ACC112 (cell line): ENCODE measurements at regions not wholly inside any gene's neighbourhood (a gene's known extent, or its start where the extent isn't known, plus 50 kb on each side); places are given as distances from the start of the nearest gene placed in this dataset.

Experiments
- H2AFZ ChIP-seq: fragments of 200-600 bp; sonication (generic); one replicate; pipeline ENCODE4 v1.6.0; 2017; ENCODE audit warnings: antibody characterized with exemption, low read length; ENCODE audit not compliant: unreplicated experiment
- H3K27ac ChIP-seq: fragments of 200-600 bp; sonication (generic); 2 replicates; pipeline ENCODE4 v1.5.1; 2014; ENCODE audit warnings: low read depth, mild to moderate bottlenecking, antibody characterized with exemption, low read length, moderate library complexity
- H3K27me3 ChIP-seq: fragments of 200-600 bp; sonication (generic); 2 replicates; pipeline ENCODE4 v1.6.1; 2014; ENCODE audit warnings: mild to moderate bottlenecking, antibody characterized with exemption, low read length, moderate library complexity, mixed read lengths; ENCODE audit not compliant: insufficient read depth
- H3K36me3 ChIP-seq: fragments of 200-600 bp; sonication (generic); 2 replicates; pipeline ENCODE4 v1.6.1; 2016; ENCODE audit warnings: mild to moderate bottlenecking, antibody characterized with exemption, low read length, moderate library complexity, mixed read lengths; ENCODE audit not compliant: insufficient read depth
- H3K4me1 ChIP-seq: fragments of 200-600 bp; sonication (generic); one replicate; pipeline ENCODE4 v1.6.1; 2016; ENCODE audit warnings: low read length, mixed read lengths; ENCODE audit not compliant: insufficient read depth, unreplicated experiment, control insufficient read depth
- H3K4me3 ChIP-seq: fragments of 200-600 bp; sonication (generic); 2 replicates; pipeline ENCODE4 v1.5.1; 2014; ENCODE audit warnings: mild to moderate bottlenecking, low read depth, low read length
- H3K79me2 ChIP-seq: fragments of 200-600 bp; sonication (generic); one replicate; pipeline ENCODE4 v1.6.0; 2016; ENCODE audit warnings: low read length; ENCODE audit not compliant: control insufficient read depth, unreplicated experiment, insufficient read depth

DNA sequence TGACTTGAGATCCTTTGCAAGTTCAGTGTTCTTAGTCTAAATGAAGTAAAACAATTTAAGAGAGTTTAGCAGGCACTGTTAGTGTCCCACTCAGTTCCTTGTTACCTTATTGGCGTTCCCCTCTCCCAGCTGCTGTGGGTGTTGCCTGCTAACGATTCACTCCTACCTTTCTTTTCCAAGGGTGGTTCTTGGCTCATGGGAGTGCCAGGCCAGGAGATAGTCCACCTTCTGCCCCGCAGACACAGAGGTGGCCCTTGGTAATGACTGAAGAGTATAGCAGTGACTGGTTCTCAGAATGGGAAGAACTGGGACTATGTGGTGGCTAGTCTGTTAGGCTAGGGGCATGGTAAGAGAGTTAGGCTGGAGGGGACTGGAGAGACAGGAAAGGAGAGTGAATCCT is 240.4 kb downstream of the EDEM1 start:
- Histone ChIP-seq H3K4me3 (no peak overlapping the region), H3K27ac (no peak overlapping the region), H3K4me1 (no peaks in the 10 kb centered on the region), H2AFZ (no peak overlapping the region), H3K36me3 (no peaks in the 10 kb centered on the region), H3K79me2 (no peaks in the 10 kb centered on the region), H3K27me3 (no peaks in the 10 kb centered on the region)

DNA sequence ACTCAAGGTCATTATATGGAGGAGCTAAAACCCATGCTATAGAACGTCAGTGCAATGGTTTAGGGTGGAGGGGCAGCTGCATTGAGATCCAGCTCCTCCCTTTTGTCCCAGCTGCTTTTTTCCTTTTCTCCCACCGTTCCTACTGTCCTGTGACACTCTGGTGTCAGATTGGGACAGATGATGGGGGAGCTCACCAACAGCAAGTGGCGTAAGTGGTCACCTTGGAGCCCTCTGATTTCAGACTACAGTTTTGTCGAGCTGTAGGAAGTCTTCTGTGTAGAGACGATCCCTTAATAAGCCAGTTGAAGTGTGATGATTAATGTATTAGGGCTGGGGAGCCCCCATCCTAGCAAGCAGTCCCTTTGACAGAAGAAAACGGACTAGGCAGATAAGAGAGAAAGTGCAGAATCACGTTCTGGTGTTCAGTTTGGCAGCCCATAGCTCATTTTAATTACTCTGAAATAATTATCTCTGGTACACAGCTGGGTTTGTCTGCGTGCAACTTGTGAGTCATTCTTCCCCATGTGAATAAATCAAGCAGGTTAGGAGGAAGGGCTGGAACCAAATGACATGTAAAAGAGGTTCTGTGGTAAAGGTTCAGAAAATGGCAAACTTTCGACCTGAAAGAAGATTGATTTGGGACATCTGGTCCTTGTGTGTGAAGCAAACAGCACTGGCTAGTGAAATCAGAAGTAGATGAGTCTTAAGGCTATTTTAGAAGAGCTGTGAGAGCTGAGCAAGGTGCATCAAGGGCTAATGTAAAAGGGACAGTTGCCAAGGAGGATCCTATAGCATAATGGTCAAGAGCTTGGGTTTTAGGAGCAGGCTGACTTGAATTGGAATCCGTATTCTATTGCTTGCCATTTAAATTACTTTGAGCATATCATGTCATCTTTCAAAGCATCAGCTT is 241.4 kb downstream of the EDEM1 start:
- Histone ChIP-seq H3K27me3 (no peaks in the 10 kb centered on the region), H3K79me2 (no peaks in the 10 kb centered on the region), H3K27ac (no peak overlapping the region), H3K4me1 (no peaks in the 10 kb centered on the region), H3K4me3 (no peak overlapping the region), H3K36me3 (no peaks in the 10 kb centered on the region), H2AFZ (no peak overlapping the region)

DNA sequence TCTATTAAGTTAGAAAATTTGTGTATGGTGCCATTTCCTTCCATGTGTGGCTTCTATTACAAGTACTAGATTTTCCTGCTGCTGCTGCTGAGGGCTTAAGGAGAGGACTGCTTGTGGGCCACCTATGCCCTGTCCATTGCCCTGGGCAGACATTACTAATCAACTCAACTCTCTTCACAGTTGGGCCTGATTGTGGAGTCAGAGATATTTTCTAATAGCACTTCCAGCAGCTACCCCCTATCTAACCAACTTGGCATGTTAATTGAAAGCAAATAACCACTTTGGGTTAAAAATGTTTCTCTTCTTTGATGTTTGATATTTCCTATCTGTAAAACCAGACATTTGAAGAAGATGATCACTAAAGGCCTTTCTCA is 242.0 kb downstream of the EDEM1 start:
- Histone ChIP-seq H3K36me3 (no peaks in the 10 kb centered on the region), H3K27me3 (no peaks in the 10 kb centered on the region), H2AFZ (no peak overlapping the region), H3K4me1 (no peaks in the 10 kb centered on the region), H3K4me3 (no peak overlapping the region), H3K79me2 (no peaks in the 10 kb centered on the region), H3K27ac (no peak overlapping the region)

DNA sequence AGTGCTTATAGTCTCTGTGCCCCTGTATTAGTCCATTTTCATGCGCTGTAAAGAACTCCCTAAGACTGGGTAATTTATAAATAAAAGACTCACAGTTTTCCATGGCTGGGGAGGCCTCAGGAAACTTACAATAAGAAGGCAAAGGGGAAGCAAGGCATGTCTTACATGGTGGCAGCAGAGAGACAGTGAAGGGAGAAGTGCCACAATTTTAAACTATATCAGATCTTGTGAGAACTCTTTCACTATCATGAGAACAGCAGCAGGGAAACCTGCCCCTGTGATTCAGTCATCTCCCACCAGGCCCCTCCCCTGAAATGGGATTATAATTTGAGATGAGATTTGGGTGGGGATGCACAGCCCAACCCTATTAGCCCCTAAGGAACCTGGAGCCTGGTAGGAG is 243.2 kb downstream of the EDEM1 start:
- Histone ChIP-seq H2AFZ (no peak overlapping the region), H3K4me1 (no peaks in the 10 kb centered on the region), H3K27me3 (no peaks in the 10 kb centered on the region), H3K4me3 (no peak overlapping the region), H3K36me3 (no peaks in the 10 kb centered on the region), H3K79me2 (no peaks in the 10 kb centered on the region), H3K27ac (no peak overlapping the region)

DNA sequence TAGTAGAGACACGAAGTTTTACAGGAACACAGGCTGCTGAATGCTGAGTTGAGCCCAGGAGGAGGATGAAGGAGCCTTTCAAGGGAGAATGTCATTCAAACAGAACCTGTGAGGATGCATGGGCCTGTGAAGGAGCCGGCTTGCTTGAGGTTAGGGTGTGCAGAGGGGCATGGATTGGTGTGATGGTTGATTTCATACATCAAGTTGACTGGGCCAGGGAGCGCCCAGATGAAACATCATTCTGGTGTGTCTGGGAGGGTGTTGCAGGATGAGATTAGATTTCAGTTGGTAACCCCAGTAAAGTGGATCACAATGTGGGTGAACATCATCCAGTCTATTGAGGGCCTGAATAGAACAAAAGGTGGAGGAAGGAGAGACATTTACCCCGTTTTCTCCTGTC is 243.6 kb downstream of the EDEM1 start:
- no peak overlapping the region for H3K27ac ChIP-seq
- no peaks in the 10 kb centered on the region for H3K36me3 ChIP-seq
- H3K27me3 ChIP-seq: no peaks in the 10 kb centered on the region
- no peaks in the 10 kb centered on the region for H3K4me1 ChIP-seq
- H2AFZ ChIP-seq: no peak overlapping the region
- H3K79me2 ChIP-seq: no peaks in the 10 kb centered on the region
- no peak overlapping the region for H3K4me3 ChIP-seq

DNA sequence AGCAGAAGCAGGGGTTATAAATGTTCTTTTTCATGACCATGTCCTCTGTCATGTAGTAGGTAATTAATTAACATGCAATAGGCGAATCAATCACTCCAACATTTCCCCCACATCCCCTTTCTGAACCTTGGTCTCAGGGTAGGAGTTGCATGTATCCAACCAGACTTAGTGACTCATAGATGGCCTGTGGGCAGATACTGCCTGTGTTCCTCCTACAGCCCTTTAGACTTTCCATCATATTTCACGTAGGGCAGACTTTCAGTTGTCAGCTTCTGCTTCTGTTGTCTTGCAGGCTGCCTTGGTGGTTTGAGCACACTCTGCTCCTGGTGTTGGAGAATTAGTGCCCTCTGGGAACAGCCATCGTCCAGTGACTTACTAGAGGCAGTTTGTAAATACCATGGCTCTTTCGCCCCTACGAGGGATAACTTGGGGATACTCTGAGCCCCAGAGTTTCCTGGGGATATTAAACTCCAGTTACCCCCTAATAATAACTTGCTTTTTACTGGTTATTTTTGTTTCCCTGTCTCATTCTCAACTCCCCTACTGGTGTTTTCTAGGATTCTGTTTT is 244.4 kb downstream of the EDEM1 start:
- no peak overlapping the region for H2AFZ ChIP-seq
- H3K4me3 ChIP-seq: no peak overlapping the region
- no peak overlapping the region for H3K27ac ChIP-seq
- no peaks in the 10 kb centered on the region for H3K79me2 ChIP-seq
- H3K27me3 ChIP-seq: no peaks in the 10 kb centered on the region
- H3K36me3 ChIP-seq: no peaks in the 10 kb centered on the region
- no peaks in the 10 kb centered on the region for H3K4me1 ChIP-seq

DNA sequence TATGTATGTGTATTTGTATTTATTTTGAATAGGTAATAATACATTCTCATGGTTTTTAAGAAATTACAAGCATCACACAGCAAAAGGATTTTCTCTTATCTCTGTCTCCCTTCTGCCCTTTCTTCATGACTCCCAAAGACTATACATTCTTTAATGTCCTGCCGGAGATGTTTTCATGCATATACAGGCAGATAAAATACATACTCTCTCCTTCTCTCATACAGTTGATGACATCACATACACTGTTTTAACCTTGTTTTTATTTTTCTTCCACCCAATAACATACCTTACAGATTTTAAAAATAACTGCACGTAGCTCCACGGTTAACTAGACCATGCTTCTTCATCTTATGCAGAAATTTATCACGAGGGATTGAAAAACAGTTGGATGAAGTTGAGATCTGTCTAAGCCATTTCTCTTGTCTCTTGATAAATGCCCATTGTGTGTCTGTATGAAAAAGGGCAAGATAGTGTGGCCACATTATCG is 249.8 kb downstream of the EDEM1 start:
- H3K36me3 ChIP-seq: no peaks in the 10 kb centered on the region
- H3K27me3 ChIP-seq: no peaks in the 10 kb centered on the region
- no peak overlapping the region for H3K4me3 ChIP-seq
- no peak overlapping the region for H3K27ac ChIP-seq
- H3K79me2 ChIP-seq: no peaks in the 10 kb centered on the region
- H2AFZ ChIP-seq: no peak overlapping the region
- no peaks in the 10 kb centered on the region for H3K4me1 ChIP-seq

DNA sequence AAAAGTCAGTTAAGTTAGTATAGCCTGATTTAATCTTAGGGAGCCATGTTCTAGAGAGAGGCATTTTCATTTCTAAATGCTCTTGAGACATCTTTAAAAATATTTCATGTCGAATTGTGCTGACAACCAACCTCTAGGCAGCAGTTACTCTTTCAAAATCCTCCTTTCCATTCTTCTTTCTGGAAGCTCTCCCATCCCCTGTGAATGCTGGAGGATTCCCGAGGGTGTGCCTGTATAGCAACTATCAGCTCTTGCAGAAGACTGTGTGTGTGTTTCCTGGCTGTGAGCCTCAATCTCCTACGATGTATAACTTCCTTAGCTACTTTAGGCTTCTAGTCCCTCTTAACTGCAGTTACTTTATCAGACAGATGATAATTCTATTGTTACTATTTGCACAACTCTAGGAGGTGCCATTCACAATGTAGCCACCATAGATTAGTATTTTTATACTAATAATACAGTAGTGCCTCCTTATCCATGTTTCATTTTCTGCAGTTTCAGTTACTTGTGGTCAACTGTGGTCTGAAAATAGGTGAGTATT is 250.3 kb downstream of the EDEM1 start:
- H2AFZ ChIP-seq: no peak overlapping the region

DNA sequence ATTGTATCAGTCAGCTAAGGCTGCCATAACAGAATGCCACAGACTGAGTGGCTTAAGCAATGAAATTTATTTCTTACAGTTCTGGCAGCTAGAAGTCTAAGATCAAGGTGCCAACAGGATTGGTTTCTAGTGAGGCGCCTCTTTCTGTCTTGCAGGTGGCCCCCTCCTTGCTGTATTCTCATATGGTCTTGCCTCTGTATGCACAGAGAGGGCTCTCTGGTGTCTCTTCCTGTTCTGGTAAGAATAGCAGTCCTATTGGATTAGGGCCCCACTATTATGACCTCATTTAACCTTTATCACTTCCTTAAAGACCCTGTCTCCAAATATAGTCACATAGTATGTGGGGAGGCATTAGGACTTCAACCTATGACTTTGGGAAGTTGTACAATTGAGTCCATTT is 253.9 kb downstream of the EDEM1 start:
- no peaks in the 10 kb centered on the region for H3K27me3 ChIP-seq
- no peaks in the 10 kb centered on the region for H3K36me3 ChIP-seq
- H3K4me3 ChIP-seq: no peak overlapping the region
- no peaks in the 10 kb centered on the region for H3K79me2 ChIP-seq
- H3K4me1 ChIP-seq: no peaks in the 10 kb centered on the region
- no peak overlapping the region for H3K27ac ChIP-seq
- H2AFZ ChIP-seq: no peak overlapping the region

More for the DNA sequence above, 250.3 kb downstream of the EDEM1 start:
- Histone ChIP-seq H3K79me2 (no peaks in the 10 kb centered on the region), H3K27me3 (no peaks in the 10 kb centered on the region), H3K4me1 (no peaks in the 10 kb centered on the region), H3K36me3 (no peaks in the 10 kb centered on the region), H3K4me3 (no peak overlapping the region), H3K27ac (no peak overlapping the region)

DNA sequence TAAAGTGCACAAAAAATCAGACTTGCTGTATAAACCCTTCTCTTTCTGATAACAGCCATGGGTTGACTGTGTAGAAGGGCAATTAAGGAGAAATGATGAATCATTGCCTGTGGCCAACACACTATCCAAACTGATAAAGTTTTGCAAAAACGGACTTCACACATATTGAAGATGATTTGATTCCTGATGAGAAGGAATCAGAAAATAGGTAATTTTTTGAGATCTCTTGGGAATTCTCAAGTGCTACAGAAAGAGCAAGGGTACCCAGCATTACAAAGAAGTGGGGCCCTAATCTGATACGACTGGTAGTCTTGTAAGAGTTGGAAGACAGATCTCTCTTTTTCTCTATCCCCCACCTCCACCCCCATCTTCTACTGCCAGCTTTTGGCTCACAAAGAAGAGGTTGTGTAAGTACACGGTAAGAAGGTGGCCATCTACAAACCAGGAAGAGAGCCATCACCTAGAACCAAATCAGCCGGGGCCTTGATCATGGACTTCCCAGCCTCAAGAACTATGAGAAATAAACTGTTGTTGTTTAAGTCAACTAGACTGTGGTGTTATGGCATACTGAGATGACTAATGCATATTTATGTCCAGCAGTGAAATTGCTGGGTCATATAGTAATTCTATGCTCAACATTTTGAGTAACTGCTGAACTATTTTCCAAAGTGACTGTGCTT is 254.7 kb downstream of the EDEM1 start:
- H3K27ac ChIP-seq: no peak overlapping the region
- H3K36me3 ChIP-seq: no peaks in the 10 kb centered on the region
- no peak overlapping the region for H2AFZ ChIP-seq
- H3K79me2 ChIP-seq: no peaks in the 10 kb centered on the region
- H3K27me3 ChIP-seq: no peaks in the 10 kb centered on the region
- no peaks in the 10 kb centered on the region for H3K4me1 ChIP-seq
- no peak overlapping the region for H3K4me3 ChIP-seq
